OCI-LY3 (cell line): ENCODE measurements at regions not wholly inside any gene's neighbourhood (a gene's known extent, or its start where the extent isn't known, plus 50 kb on each side); places are given as distances from the start of the nearest gene placed in this dataset.

Source experiments
- H2AFZ ChIP-seq: fragments of 200-600, 300-600 bp; shearing (Covaris generic); 2 replicates; pipeline ENCODE4 v1.6.0; 2014; ENCODE audit warnings: antibody characterized with exemption, low read depth, low read length
- H3K27ac ChIP-seq: fragments of 200-600, 300-600 bp; sonication (generic); 2 replicates; pipeline ENCODE4 v1.5.1; 2014; ENCODE audit warnings: mild to moderate bottlenecking, low read length, moderate library complexity, mixed read lengths
- H3K27me3 ChIP-seq: fragments of 200-600, 300-600 bp; sonication (generic); 2 replicates; pipeline ENCODE4 v1.6.1; 2014; ENCODE audit warnings: low read depth, low read length, mixed read lengths
- H3K36me3 ChIP-seq: fragments of 200-600, 300-600 bp; sonication (generic); replicated peaks from 2 replicates; pipeline ENCODE3; 2014; ENCODE audit warnings: low read depth, low read length, mixed read lengths
- H3K4me1 ChIP-seq: fragments of 300-600, 200-600 bp; sonication (generic); 2 replicates; pipeline ENCODE4 v1.6.1; 2014; ENCODE audit warnings: low read length, mixed read lengths
- H3K4me2 ChIP-seq: fragments of 200-600, 300-600 bp; sonication (generic); 2 replicates; pipeline ENCODE4 v1.6.1; 2014; ENCODE audit warnings: low read length, mixed read lengths
- H3K4me3 ChIP-seq: fragments of 300-600, 200-600 bp; sonication (generic); 2 replicates; pipeline ENCODE4 v1.5.1; 2014; ENCODE audit warnings: antibody characterized with exemption, mild to moderate bottlenecking, low read length, moderate library complexity
- H3K79me2 ChIP-seq: fragments of 300-600, 200-600 bp; shearing (Covaris generic); 2 replicates; pipeline ENCODE4 v1.6.1; 2014; ENCODE audit warnings: mild to moderate bottlenecking, low read length, mixed read lengths
- H3K9ac ChIP-seq: fragments of 300-600, 200-600 bp; shearing (Covaris generic); 2 replicates; pipeline ENCODE4 v1.6.0; 2014; ENCODE audit warnings: mild to moderate bottlenecking, low read length, moderate library complexity
- H3K9me3 ChIP-seq: fragments of 200-600, 300-600 bp; shearing (Covaris generic); 2 replicates; pipeline ENCODE4 v1.6.1; 2014; ENCODE audit warnings: low read length, mixed read lengths; ENCODE audit not compliant: insufficient read depth
- H4K20me1 ChIP-seq: fragments of 200-600, 300-600 bp; sonication (generic); 2 replicates; pipeline ENCODE4 v1.6.1; 2016; ENCODE audit warnings: low read length, mixed read lengths; ENCODE audit not compliant: insufficient read depth
- EZH2phosphoT487 ChIP-seq: fragments of 200-600 bp; shearing (Covaris generic); IDR thresholded peaks from 2 replicates; pipeline ENCODE4 v1.6.1; 2018; ENCODE audit warnings: antibody characterized with exemption, mixed run types, low read depth
- TF ChIP-seq, protein P1 (sequence below): fragments of 200-600, 300-600 bp; sonication (generic); IDR thresholded peaks from 2 replicates; pipeline ENCODE4 v1.5.1; 2014; ENCODE audit warnings: antibody characterized with exemption, low read length, low read depth

DNA sequence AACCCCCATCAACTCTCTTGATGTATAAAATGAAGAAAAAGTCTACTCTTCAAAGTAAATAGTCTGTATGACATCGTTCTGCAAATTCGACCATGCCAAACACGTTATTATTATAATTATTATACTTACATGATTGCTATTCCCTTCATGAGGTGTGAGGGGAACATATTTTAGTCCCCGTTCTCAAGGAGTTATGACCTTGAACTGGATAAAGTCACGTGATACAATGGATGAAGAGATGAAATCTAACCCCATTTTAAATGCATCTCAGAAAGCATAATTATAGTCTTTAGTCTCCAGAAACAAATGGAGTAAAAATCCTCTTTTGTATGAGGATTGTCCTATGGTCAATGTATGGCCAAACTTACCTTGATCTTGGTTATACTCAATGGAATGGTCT lies 250.3 kb downstream of the HS3ST1 start:
- Histone ChIP-seq H3K4me1 (no peaks in the 10 kb centered on the region), H3K27me3 (no peaks in the 10 kb centered on the region), H4K20me1 (no peaks in the 10 kb centered on the region), H3K4me3 (no peak overlapping the region), H3K9me3 (no peaks in the 10 kb centered on the region), H2AFZ (no peak overlapping the region), H3K36me3 (no peaks in the 10 kb centered on the region), H3K27ac (no peak overlapping the region), H3K79me2 (no peaks in the 10 kb centered on the region), H3K4me2 (no peak overlapping the region), H3K9ac (no peak overlapping the region)
- TF ChIP-seq, protein P1, sequence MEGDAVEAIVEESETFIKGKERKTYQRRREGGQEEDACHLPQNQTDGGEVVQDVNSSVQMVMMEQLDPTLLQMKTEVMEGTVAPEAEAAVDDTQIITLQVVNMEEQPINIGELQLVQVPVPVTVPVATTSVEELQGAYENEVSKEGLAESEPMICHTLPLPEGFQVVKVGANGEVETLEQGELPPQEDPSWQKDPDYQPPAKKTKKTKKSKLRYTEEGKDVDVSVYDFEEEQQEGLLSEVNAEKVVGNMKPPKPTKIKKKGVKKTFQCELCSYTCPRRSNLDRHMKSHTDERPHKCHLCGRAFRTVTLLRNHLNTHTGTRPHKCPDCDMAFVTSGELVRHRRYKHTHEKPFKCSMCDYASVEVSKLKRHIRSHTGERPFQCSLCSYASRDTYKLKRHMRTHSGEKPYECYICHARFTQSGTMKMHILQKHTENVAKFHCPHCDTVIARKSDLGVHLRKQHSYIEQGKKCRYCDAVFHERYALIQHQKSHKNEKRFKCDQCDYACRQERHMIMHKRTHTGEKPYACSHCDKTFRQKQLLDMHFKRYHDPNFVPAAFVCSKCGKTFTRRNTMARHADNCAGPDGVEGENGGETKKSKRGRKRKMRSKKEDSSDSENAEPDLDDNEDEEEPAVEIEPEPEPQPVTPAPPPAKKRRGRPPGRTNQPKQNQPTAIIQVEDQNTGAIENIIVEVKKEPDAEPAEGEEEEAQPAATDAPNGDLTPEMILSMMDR, result no peak
- TF ChIP-seq EZH2phosphoT487, result no peak

DNA sequence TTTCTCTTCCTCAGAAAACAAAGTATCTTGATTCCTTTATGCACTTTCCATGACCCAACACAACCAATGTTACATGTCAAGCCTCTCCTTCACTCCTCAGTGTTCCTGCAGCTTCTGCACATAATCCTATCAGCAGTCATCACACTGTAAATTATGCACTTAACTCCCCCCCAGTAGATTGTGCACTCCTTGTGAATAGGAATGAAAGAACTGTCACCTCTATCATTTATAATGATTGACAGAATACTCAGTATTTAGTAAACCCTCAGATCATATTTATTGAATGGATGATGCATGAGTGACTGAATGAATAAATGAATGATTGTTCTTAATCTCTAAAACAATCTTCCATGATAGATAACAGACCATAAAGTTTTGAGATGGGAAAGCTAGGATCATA lies 253.3 kb downstream of the HS3ST1 start:
- Histone ChIP-seq H3K27ac (no peak overlapping the region), H3K36me3 (no peaks in the 10 kb centered on the region), H3K27me3 (no peaks in the 10 kb centered on the region), H3K79me2 (no peaks in the 10 kb centered on the region), H4K20me1 (no peaks in the 10 kb centered on the region), H3K9ac (no peak overlapping the region), H2AFZ (no peak overlapping the region), H3K4me3 (no peak overlapping the region), H3K4me1 (no peaks in the 10 kb centered on the region), H3K4me2 (no peak overlapping the region), H3K9me3 (no peaks in the 10 kb centered on the region)
- TF ChIP-seq, protein P1, result no peak
- no peak for TF ChIP-seq EZH2phosphoT487

DNA sequence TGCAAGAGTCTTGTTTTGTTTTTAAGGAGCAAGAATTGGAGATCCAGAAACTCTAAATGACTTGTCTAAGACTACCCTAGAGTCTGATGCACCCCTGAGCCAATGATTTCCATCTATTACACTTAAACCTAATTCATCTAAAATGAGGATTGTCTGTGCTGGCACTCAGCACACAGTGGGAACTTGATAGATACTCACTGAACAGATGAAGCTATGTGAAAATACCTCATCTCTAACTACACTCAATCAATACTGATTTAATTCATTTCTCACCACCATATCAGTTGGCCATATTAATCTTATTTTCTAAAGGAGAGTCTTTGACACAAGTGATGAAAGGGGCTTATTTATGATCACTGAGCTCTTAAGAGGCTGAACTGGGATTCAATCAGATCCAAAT lies 262.1 kb downstream of the HS3ST1 start:
- no peak overlapping the region for H3K4me2 ChIP-seq
- no peaks in the 10 kb centered on the region for H3K79me2 ChIP-seq
- H3K27ac ChIP-seq, result no peak overlapping the region
- H3K9me3 ChIP-seq, result no peaks in the 10 kb centered on the region
- no peak overlapping the region for H3K4me3 ChIP-seq
- H3K9ac ChIP-seq, result no peak overlapping the region
- TF ChIP-seq, protein P1, result no peak
- TF ChIP-seq EZH2phosphoT487, result no peak
- H4K20me1 ChIP-seq, result no peaks in the 10 kb centered on the region
- no peaks in the 10 kb centered on the region for H3K36me3 ChIP-seq
- H3K4me1 ChIP-seq, result no peaks in the 10 kb centered on the region
- H2AFZ ChIP-seq, result no peak overlapping the region
- no peaks in the 10 kb centered on the region for H3K27me3 ChIP-seq

DNA sequence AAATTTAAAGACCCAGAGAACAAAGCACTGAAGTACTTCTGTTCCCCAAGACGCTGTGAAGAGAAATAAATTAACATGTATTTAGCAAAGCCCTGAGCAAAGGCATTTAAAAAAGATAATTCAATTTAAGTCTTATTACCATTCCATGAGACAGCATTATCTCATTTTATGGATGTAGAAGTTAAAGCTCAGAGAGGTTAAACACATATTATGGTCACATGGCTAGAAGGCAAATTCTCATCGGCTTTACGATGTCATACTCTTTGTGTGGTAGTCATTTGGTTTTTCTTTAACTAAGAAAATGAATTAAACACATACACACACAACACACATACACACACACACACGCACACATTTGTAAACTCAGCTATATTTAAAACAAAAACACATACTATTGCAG lies 262.7 kb downstream of the HS3ST1 start:
- Histone ChIP-seq H2AFZ (no peak overlapping the region), H3K9ac (no peak overlapping the region)
- TF ChIP-seq, protein P1, result no peak
- TF ChIP-seq EZH2phosphoT487, result no peak

More for the DNA sequence above, 262.7 kb downstream of the HS3ST1 start:
- H3K4me3 ChIP-seq, result no peak overlapping the region
- no peaks in the 10 kb centered on the region for H4K20me1 ChIP-seq
- no peaks in the 10 kb centered on the region for H3K4me1 ChIP-seq
- H3K27ac ChIP-seq, result no peak overlapping the region
- no peaks in the 10 kb centered on the region for H3K79me2 ChIP-seq
- H3K36me3 ChIP-seq, result no peaks in the 10 kb centered on the region
- no peaks in the 10 kb centered on the region for H3K9me3 ChIP-seq
- no peaks in the 10 kb centered on the region for H3K27me3 ChIP-seq
- H3K4me2 ChIP-seq, result no peak overlapping the region
